ENCODE measurements at regions not wholly inside any gene's neighbourhood (a gene's known extent, or its start where the extent isn't known, plus 50 kb on each side); places are given as distances from the start of the nearest gene placed in this dataset.

GRCh38 chr2:192579965-192580700, 385.4 kb upstream of the TMEFF2 start:
- TF ChIP-seq USF2 (IDR thresholded peaks at IDR 0.05) = no peak
- TF ChIP-seq BHLHE40 (IDR thresholded peaks at IDR 0.05; ENCODE audit: low read depth, low read length) = no peak
- TF ChIP-seq CTCF (IDR thresholded peaks at IDR 0.05) = no peak
- no peak for TF ChIP-seq RAD21 (conservative IDR thresholded peaks at IDR 0.05 in 1 of 2, IDR thresholded peaks at IDR 0.05 in 1 of 2)
- no peak for TF ChIP-seq SREBF2 (IDR thresholded peaks at IDR 0.05)
- no peak for TF ChIP-seq POLR2A (IDR thresholded peaks at IDR 0.05; ENCODE audit: low read length)
- TF ChIP-seq ZFP36 (IDR thresholded peaks at IDR 0.05; ENCODE audit: borderline replicate concordance, partially characterized antibody) = no peak
- TF ChIP-seq NR3C1 (IDR thresholded peaks at IDR 0.05) = no peak
- TF ChIP-seq ESRRA (IDR thresholded peaks at IDR 0.05; ENCODE audit: borderline replicate concordance, low read length) = no peak
